GM21447 (cell line): ENCODE measurements at regions not wholly inside any gene's neighbourhood (a gene's known extent, or its start where the extent isn't known, plus 50 kb on each side); places are given as distances from the start of the nearest gene placed in this dataset.
"Not testable (repeated sequence)": the region's sequence is repeated elsewhere in the genome, so short reads cannot be mapped to it uniquely, and the experiment has no call there.

Experiments used
- ATAC-seq: cut with Tn5 transposase; IDR thresholded peaks from one replicate; pipeline ENCODE4 v1.9.1; 2021; ENCODE audit not compliant: unreplicated experiment

DNA sequence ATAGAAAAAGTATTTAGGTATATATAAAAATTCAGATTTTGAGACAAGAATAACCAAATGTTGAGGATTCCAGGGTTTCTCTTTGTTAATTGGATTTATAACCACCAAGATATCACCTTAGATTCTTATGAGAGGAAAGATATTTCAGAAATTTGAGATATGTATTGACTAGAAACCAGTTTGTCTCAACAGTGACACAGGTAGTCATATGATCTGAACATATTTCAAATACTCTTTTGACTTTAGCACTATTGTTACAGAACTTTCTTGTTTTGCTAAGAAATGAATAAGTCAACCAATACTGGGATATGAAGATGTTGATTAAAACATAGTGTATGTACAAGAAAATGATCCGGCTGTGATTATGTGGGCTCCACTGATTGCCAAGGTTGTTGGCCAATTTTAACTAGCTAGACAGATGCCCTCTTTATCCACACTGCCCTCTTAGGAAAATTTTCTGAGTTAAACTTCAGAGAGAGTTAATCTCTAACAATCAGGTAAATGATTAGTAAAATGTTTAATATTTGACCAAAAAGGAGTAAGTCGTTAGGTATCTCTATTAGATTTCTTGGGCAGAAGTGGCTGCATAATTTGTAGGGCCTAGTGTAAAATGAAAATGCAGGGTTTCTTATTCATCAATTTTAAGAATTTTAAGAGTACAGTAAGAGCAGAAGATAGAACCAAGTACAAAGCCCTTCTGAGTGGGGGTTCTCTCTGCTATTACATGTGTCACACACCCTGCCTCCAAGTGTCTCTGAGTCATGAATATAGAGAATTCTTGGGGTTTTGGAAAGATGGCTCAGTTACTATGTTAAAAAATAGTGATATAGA is 376.0 kb downstream of the TFEC start:
- ATAC-seq = peak; percentile 62

DNA sequence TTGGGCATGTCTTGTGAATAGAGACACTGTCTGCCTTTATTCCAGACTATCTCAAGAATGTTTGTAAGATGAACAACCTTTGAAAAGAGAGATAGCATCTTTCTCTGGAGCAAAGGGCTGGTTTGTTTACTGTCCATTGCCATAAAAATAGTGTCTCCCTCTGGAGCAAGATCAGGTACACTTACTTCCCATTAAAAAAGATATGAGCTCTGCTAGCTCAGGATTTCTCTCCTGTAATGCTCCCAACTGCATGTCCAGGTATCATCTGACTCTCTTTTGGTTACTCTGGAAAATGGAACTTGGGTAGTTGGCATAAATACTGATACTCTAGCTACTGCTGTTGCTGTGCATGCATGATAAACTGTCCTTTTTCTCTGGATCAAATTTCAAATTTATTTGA is 381.1 kb downstream of the TFEC start:
- ATAC-seq = no peak

DNA sequence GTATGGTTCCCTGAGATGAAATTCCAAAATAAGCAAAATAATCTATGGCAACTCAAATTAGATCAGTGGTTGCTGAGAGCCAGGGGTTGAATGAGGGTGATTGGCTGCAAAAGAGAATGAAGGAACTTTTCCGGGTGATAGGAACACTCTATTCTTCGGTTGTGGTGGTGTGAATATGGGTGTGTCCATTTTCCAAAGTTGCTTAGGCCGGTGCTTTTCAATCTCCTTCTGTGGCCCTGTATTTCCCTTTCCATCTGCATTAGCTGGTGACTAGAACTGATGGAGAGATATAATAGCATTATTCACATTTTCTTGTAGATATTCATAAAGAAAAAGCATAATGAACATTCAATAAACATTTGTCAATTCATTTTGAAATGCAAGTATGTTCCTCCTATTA is 382.9 kb downstream of the TFEC start:
- no peak for ATAC-seq

DNA sequence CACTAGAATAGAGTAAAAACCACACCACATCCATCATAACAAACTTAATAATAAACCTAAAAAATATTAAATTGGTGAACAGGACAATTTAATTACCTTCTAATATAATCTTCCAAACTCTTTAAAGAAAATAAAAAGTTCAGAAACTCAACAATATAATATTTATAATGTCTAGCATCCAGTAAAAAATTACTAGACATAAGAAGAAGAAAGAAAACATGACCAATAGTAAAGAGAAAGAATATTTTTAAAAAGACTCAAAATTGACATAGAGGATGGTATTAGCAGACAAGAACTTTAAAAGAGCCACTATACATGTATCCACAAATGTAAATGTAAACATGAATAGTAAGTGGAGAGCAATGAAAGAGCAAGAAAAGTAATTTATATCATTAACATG is 388.4 kb downstream of the TFEC start:
- no peak for ATAC-seq

DNA sequence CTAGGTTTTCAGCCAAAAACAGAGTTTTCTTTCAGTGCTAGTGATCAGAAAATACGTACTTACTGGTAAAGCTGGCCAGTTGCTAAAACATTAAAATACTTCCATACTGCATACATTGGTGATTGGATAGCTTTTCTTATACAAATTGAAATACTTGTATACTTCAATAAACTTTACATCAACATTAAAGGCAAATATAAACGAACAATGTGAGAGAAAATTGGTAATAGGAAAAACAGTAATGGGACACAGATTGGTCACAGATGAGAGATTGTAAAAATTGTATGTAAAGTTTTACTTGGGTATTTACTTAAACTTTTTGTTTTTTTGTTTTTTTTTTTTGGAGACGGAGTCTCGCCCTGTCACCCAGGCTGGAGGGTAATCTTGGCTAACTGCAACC is 391.7 kb downstream of the TFEC start:
- ATAC-seq = no peak

DNA sequence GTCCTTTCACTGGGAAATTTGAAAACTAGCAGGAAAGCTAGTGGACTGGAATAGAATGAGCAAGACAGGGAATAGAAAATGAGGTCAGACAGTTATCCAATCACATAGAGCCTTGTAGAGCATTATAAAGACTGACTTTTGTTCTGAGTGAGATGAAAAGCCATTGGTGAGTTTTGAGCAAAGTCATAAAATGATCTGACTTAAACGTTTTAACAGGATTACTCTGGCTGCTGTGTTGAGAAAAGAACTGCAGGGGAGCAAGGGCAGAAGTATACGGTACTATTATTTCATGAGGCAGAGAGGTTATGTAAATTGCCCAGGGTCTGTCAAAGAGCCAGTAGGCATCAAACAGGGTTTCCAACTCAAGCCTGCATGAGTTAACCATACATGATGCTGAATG is 393.4 kb downstream of the TFEC start:
- no peak for ATAC-seq

DNA sequence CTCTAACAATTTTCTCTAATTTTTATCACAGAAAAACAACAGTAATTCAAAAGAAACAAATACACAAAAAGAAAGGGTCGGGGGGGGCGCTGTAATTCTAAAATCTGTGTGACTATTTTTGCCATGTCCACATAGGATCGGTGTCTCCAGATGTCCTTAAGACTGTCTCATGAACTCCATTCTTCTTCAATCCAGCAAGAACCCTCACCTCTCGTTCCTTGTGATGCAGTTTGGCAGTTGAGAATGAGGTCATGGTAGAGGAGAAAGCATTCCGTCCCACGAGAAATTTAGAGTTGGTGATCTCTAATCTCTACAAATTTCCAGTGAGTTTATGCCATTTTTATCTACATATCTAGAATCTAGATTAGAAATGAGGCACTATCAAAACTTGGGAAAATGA is 394.7 kb downstream of the TFEC start:
- ATAC-seq = no peak

DNA sequence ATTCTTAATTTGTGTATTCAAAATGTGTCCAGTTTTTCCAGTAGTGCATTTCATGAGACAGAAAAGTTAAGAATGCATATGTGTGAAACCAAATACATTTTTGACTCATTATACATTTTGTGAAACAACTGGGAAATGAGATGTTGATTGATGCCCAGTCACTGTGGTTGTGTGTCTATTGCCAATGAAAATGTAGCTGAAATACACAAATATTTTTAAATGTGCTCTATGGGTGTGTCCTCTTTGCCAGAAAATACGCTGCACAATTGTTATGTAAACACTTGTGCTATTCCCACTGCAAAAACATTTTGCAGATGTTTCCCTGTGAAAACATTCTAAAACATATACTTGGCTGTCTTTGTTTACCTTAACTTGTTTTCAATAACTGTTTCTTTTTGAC is 395.2 kb downstream of the TFEC start:
- no peak for ATAC-seq

DNA sequence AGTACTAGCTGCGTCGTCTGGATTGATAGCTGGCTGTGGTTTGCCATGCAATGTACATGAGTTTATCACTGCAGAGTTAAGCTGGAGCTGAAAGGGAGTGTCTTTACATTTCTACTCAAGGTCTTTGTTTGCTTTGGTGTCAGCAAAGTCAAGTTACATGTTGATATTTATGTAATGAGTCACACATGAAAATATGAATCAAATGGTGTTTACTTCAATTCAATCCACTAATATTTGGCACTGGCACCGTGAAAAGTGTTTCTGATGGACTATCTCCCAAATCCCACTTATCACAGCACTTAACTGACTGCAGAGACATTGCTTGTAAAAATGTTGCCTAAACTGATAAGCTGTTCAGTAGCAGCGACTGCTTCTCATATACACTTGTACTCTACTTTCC is 395.9 kb downstream of the TFEC start:
- ATAC-seq = no peak

DNA sequence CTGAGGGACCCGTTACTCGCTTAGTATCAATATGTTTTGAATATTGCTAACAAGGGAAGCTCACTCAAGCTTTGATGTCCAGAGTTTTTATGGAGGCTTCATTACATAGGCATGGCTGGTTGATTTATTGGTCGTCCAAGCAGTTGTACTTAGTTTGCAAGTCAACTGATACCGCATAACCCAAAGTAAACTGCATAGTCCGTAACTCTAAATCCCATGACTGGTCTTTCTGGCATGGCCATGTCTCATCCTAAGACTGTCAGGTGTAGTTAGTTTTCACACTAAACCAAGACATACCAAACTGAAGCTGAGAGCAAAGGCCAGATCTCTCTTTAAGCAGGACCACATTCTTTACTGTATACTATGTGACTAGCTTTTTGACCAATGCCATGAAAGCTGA is 397.9 kb downstream of the TFEC start:
- ATAC-seq = no peak

DNA sequence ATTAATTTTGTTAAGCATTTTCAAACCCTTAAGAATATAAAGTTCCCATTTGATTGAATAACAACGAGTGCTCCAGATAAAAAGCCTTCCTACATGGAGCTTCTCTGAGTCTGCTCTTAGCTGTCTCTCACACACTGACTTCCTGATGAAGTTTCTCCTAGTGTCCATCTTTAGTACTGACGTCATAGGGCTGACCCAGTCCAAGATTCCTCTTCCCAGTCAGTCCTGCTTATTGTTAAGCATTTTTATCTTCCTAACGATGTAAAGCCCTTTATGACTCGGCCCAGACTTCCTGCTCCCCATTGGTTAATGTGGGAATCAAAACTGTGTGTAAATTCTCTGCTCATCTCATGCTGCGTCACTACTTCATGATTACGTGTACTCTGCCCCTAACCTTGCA is 398.8 kb downstream of the TFEC start:
- ATAC-seq = no peak

DNA sequence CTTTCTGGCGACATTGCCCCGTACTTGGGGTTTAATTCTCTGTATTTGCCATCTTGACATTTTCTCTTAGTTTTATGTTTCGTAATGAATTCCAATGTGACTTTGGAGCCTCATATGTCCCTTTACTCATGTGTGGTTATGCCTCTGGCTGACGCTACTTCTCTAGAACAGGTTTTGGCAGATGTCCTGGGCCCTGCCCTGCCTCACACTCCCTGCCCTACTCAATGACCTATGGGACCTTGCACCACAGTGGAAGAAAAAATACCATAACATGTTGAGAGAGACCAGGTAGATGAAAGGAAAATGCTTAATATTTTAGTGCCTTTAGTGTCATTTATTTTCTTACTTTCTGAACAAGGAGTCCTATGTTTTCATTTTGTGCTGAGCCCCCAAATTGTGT is 400.5 kb downstream of the TFEC start:
- no peak for ATAC-seq

DNA sequence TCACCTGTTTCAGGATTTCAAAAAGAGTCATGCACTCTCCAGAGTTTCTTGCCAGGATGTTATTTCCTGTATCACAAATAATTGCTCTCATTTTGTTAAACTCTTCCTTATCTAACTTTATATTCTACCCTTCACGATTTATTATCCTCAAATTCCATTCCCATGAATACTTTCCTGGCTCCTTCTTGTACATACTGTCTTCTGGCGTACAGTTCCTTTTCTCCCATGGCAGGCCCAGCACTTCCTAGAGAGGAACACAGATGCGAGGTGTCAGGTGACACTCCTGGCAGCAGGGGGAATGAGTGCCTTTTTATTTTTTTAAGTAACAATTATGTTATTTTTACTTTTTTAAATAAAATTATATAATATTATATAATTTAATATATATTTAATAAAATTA is 411.9 kb downstream of the TFEC start:
- ATAC-seq = no peak

DNA sequence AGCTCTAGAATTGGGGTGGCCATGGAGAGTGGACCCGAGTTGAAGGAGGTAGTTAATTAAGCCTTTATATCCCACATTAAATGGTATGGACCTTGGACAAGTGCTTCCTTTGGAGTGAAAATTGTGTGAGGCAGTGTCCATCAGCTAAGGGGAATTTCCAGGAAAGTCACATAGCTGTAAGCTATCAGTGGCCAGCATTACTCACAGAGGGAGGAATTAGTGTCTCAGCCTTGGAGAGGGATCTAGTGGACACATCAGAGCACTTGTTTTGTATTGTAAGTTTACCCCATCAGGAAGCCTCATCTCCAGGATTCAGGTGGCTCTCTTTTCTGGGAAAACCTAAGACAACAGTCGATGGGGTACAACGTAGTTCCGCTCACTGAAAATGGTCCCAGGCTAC is 416.7 kb downstream of the TFEC start:
- ATAC-seq = no peak

DNA sequence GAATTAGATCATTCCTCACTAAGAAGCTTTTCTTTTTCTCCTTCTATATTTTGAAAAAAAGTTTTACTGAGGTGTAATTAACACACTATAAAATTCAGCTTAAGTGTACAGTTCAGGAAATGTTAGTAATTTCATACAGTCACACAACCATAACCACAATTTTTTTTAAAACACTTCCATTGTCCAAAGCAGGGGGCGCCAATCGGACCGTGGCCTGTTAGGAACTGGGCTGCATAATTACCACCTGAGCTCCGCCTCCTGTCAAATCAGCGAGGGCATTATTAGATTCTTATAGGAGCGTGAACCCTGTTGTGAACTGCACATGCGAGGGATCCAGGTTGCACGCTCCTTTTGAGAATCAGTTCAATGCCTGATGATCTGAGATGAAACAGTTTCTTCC is 427.1 kb downstream of the TFEC start:
- no peak for ATAC-seq

DNA sequence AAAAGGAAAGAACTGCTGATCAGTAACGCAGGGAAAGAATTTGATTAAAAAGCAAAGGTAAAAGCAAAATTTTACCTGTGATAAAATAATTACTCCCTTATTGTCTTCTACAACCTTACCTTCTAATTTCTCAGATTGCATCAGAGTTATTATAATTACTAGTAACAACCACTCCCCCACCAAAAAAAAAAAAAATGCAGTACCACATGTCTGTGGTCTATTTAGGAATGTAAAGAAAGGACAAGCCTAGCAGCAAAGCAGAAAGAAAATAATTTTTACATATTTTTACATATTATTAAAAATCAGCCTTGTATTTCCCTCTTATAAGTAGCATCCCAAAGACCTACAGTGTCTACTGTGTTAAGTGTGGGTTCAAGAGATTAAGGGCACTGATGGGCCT is 430.4 kb downstream of the TFEC start:
- no peak for ATAC-seq

DNA sequence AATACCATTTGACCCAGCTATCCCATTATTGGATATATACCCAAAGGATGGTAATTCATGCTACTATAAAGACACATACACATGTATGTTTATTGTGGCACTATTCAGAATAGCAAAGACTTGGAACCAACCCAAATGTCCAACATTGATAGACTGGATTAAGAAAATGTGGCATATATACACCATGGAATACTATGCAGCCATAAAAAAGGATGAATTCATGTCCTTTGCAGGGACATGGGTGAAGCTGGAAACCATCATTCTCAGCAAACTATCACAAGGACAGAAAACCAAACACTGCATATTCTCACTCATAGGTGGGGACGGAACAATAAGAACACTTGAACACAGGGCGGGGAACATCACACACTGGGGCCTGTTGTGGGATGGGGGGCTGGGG is 431.4 kb downstream of the TFEC start:
- not testable (repeated sequence) for ATAC-seq

DNA sequence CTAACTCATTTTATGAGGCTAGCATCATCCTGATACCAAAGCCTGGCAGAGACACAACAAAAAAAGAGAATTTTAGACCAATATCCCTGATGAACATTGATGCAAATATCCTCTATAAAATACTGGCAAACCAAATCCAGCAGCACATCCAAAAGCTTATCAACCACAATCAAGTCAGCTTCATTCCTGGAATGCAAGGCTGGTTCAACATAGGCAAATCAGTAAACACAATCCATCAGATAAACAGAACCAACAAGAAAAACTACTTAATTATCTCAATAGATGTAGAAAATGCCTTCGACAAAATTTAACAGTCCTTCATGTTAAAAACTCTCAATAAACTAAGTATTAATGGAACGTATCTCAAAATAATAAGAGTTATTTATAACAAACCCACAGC is 433.3 kb downstream of the TFEC start:
- ATAC-seq = not testable (repeated sequence)

DNA sequence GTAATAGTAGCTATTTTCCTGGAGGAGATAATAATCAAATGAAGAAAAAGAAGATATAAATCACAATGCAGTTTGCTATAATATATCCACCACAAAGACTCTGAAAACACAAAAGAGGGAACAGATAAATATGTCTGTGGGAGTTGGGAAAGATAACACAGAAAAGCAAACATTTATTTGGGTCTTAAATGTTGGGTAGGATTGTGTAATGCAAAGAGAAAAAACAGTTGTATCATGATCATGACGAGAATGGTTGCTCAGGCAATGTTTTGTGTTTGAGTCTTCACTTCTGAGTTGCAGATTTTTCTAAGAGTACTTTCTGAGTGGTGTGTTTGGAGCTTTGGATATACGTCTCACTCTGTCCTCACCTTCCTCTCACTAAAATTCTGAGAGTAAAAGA is 437.5 kb downstream of the TFEC start:
- no peak for ATAC-seq

DNA sequence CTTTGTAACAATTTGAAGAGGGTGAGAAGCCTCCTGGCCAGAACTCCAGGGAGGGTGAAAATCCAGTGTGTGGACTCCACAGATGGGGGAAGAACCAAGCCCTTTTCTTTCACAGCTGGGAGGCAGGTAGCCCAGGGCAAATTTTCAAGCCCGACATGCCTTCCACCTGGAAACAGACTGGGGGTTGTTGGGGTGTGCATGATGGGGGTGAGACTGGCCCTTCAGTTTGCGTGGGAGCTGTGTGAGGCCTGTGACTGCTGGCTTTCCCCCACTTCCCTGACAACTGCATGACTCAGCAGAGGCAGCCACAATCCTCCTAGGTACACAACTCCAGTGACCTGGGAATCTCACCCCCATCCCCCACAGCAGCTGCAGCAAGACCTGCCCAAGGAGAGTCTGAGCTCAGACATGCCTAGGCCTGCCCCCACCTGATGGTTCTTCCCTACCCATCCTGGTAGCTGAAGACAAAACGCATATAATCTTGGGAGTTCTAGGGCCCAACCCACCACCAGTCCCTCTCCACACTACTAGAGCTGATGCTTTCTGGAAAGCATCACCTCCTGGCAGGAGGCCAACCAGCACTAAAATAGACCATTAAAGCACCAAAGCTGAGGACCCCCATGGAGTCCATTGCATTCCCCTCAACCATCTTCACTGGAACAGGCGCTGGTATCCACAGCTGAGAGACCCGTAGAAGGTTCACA is 445.4 kb downstream of the TFEC start:
- no peak for ATAC-seq

DNA sequence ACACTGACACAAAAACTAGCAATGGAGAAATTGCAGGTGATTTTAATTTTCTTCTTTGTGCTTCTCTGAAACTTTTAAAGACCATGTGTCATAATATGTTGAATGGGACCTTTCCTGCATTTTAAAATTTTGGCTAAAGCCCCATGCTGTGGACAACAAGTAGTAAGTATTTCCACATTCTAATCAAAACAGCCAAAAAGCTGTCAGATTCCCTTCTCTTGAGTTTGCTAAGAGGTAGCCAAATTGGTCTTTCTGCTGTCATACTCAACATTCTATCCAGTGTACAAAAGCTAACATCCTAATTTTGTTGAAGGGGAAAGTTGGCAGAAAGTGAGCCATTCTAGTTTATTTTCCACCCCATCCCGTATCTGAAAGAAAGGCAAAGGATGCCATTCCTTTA is 447.6 kb downstream of the TFEC start:
- ATAC-seq = no peak

DNA sequence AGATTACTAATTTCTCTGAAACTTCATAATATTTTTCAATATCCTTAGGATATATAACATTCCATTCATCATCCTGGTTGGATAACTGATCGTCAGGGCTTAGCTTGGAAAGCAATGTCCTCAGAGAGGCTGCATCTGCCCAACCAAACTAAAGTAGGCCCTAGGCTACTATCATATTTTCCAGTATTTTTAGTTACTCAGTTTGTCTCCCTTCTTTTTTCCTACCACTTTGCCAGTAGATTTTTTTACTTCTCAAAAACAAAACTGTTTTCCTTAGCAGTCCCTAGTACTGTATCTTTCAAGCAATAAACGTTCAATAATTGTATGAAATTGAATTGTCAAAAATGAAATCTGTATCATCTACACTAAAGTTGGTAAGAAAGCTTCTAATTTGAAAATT is 452.0 kb downstream of the TFEC start:
- no peak for ATAC-seq
